Limb (tissue), 2 donors: ENCODE measurements at regions not wholly inside any gene's neighbourhood (a gene's known extent, or its start where the extent isn't known, plus 50 kb on each side); places are given as distances from the start of the nearest gene placed in this dataset.

Experiments used
- DNase-seq, 2 donors: peaks; one replicate each; pipeline ENCODE4 v3.0.0-alpha.2; 2016; ENCODE audit errors: extremely low spot score in 2 of 2

GRCh38 chr18:24877546-24877945, 417.1 kb downstream of the HRH4 start:
- no peak for DNase-seq

- DNase-seq = peak in 1 of 2 donors; percentile 75
Measured at GRCh38 chr18:24878289-24878688, 417.9 kb downstream of the HRH4 start.

- DNase-seq = no peak
Measured at GRCh38 chr18:24885276-24885675, 424.8 kb downstream of the HRH4 start.

DNA sequence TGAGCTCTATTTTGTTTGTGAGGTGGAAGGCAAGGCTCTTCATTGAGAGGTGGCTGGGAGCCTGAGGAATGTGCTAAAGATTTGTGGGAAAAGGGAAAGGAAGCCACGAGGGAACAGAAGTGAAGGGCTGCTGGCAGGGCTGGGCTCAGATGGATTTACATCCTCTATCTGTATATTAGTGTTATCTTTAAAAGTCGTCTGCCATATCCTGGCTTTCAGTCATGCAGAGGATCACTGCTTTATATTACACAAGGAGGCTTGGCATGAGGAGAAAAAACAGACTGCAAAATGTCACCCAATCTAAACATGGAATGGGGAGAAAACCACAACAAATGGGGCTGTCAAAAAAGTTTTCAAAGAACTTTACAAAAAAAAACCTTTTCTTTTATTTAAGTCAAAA, 434.4 kb downstream of the HRH4 start:
- no peak for DNase-seq

GRCh38 chr18:24897461-24897860, 437.0 kb downstream of the HRH4 start:
- no peak for DNase-seq

- no peak for DNase-seq
Measured at GRCh38 chr18:24910221-24910620, 441.7 kb downstream of the ZNF521 start.

- DNase-seq = no peak
Measured at GRCh38 chr18:24913507-24914170, 438.3 kb downstream of the ZNF521 start.

DNA sequence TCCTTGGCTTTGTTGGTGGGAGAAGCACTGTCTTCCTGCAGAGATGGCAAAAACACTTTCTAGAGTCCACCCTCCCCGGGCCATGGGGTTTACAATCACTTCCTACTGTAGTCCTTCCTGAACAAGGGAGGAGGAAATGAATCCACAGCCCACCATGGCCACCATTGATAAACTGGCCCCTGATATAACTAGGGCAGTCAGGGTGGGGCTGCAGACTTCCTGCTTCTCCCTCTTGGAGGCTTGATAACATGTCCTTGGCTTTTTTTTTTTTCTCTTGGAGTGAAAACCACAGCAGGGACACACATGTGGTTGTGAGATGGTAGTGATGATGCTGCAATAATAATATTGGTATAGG, 437.8 kb downstream of the ZNF521 start:
- no peak for DNase-seq

DNA sequence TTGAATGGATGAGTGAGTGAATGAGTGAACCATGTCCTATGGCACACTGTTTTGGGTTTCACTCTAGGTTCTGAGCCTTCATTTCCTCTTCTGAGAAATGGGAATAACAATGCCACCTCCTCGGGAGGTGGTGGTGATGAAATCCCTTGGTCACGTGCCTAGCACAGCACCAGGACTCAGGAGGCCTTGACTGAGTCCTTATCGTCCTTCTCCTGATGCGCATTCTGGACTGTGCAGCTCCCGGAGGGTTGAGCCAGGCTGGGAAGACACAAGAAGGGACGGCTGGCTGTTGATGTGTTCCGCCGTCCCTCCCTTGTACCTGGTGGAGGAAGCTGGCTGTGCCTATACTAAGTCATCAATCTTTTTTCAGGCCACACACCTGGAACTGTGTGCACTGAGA, 437.3 kb downstream of the ZNF521 start:
- DNase-seq = no peak

GRCh38 chr18:24915547-24915946, 436.4 kb downstream of the ZNF521 start:
- no peak for DNase-seq

DNA sequence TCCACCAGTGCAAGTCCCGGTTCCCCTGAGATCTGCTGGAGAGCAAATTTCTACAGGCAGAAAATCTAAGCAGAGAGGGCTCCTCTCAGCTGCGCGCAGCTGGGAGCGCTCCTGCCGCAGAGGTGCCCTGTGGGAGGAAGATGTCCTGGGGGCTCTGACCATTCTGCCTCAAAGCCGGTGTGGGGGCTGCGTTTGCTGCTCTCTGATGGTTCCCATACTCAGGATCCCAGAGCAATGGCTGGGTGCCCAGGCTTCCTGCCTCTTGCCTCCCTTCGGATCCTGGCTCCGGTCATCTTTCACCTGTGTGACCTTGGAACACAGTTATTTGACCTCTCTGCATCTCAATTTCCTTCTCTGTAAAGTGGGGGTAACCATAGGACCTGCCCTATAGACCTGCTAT, 434.2 kb downstream of the ZNF521 start:
- no peak for DNase-seq

GRCh38 chr18:24918257-24918656, 433.7 kb downstream of the ZNF521 start:
- DNase-seq = no peak

GRCh38 chr18:24919181-24919797, 432.7 kb downstream of the ZNF521 start:
- DNase-seq = no peak

DNA sequence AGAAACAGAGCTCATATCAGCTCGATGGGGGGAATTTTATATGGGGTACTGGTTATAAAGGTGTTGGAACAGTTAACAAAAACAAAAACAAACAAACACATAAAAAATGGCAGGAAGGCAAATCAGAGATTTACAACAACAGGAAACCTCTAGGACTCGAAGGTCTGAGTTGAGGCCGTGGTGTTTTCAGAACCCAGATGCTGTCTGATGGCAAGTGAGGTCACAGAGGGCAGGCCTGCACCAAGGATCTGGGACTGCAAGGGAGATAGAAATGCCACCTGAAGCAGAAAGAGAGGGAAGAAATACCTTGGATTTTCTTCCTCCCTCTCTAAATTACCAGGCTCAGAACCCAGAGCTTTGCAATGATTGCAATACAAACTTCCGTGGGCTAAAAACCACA, 429.5 kb downstream of the ZNF521 start:
- DNase-seq = no peak

DNA sequence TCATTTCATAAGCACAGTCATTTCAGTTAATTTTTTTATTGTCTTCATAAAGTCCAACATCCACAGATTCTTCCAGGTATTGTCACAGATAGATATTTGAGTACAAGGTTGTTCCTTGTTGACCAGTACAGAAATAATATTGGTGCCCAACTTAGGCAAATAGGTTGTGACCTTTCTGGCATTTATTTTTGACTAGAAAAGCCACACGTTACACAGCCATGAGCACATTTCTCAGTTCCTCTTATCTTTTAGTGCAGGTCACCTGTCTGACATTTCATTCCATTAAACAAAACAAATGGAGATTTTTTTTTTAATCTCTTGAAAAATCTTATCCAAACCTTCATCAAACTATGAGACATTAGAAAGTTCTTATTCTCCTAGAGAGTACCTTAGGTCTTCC, 428.8 kb downstream of the ZNF521 start:
- no peak for DNase-seq

- DNase-seq = no peak
Measured at GRCh38 chr18:24924066-24924716, 427.8 kb downstream of the ZNF521 start.

- DNase-seq = no peak
Measured at GRCh38 chr18:24926649-24927048, 425.3 kb downstream of the ZNF521 start.

GRCh38 chr18:24928301-24928878, 423.6 kb downstream of the ZNF521 start:
- no peak for DNase-seq

DNA sequence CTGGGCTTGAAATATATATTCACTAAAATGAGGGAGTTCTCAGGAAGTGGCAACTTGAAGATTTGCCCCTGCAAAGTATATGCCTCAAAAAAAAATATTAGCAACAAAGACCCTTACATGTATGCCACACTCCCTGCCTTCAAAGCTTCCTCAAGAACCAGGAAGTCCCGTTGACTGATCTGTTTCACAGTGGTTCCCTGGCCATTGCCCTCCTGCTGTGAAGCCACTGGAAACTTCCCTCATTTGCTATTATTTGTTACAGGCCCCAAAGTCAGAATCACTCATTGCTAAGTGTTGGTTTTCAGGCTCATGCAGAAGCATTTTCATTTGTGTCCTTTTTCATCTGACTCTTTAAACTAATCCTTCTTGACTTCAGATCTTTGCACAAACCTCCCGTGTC, 421.5 kb downstream of the ZNF521 start:
- DNase-seq = no peak

DNA sequence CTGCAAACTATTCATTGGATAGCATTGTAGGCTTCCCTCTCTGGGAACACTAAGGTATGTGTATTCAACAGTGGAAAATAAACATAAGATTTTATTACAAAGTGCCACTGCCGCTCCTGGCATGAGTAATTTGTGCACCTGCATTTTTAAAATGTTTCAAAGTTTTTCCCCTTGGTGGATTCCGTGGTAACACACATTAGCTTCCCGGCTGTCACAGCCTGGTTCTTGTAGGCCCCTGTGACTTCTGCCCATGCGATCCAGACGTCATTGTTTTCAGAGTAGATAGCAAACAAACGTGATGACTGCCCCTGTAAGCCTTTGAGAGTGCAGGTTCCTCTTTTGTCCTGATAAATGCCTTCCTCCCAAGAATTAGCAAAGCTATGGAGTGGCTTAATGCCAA, 421.0 kb downstream of the ZNF521 start:
- no peak for DNase-seq

- no peak for DNase-seq
Measured at GRCh38 chr18:24933345-24933744, 418.6 kb downstream of the ZNF521 start.

DNA sequence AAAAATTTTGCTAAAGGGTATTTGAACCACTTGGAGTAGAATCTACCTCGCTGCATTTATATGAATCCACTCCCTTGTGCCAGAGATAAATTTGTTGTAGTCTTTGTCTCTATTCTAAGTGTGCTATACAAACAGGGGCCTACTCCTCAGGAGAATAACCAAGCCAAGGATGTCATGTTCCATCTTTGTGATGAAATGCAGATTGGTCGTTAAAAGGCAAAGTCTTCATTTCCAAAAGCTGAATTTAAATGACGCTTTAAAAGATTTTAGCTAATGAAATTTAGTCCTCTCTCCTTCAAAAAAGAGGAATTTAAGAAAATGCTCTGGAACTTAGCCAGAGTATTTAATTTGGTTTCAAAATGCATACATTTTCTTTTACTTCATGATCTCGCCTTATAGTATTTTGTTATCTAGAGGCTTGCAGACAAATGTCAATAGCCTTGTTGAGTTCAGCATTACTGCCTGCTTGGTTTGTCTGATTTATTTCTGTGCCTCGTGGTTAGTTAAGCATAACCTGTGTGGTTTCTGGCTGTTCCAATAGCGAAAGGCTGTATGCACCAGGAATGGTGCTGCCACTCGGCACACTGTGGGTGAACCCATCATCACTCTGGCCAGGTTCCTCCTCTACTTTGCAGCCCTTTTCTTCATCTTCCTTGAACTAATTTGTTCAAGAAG, 417.6 kb downstream of the ZNF521 start:
- DNase-seq = no peak
